K562 (cell line): ENCODE measurements at regions not wholly inside any gene's neighbourhood (a gene's known extent, or its start where the extent isn't known, plus 50 kb on each side); places are given as distances from the start of the nearest gene placed in this dataset.
A peak's percentile ranks its signal among the peaks of the same experiment; 100 is the strongest.

Experiments used
- GTF3C2 ChIP-seq: IDR thresholded peaks from 3 replicates; pipeline ENCODE4 v1.6.1; 2011; ENCODE audit warnings: borderline replicate concordance, mild to moderate bottlenecking, moderate library complexity; ENCODE audit not compliant: insufficient read length; ENCODE audit errors: extremely low read depth
- HEY1 ChIP-seq: fragments of 250-450 bp; sonication (Bioruptor Pico); IDR thresholded peaks from 2 replicates; pipeline ENCODE4 v1.5.0; 2020; ENCODE audit warnings: mild to moderate bottlenecking, moderate library complexity, borderline replicate concordance
- MGA ChIP-seq: fragments of 450-650 bp; IDR thresholded peaks from 2 replicates; pipeline ENCODE4 v1.6.1; 2016; ENCODE audit warnings: mild to moderate bottlenecking, moderate library complexity
- MITF ChIP-seq: IDR thresholded peaks from 2 replicates; pipeline ENCODE4 v1.6.1; 2014; ENCODE audit warnings: antibody characterized with exemption
- SETDB1 ChIP-seq: IDR thresholded peaks from one replicate; pipeline ENCODE4 v1.6.1; 2012; ENCODE audit warnings: low read length, control low read depth, inconsistent platforms
- TAF9B ChIP-seq: fragments of 450-650 bp; IDR thresholded peaks from 2 replicates; pipeline ENCODE4 v1.6.1; 2018; ENCODE audit warnings: mild to moderate bottlenecking; ENCODE audit not compliant: partially characterized antibody
- YY1 ChIP-seq, 3 experiments: IDR thresholded peaks; 2 replicates each; pipeline ENCODE4 v1.6.1; 2011; ENCODE audit warnings: low read length in 2 of 3, mild to moderate bottlenecking in 2 of 3, moderate library complexity in 2 of 3, borderline replicate concordance in 1 of 3, control low read depth in 1 of 3, low read depth in 1 of 3; ENCODE audit not compliant: insufficient read depth in 3 of 3, insufficient replicate concordance in 2 of 3, control insufficient read depth in 1 of 3, insufficient read length in 1 of 3; ENCODE audit errors: extremely low read depth in 1 of 3
- ZNF589 ChIP-seq: fragments of 200-800 bp; sonication (Bioruptor generic); IDR thresholded peaks from 2 replicates; pipeline ENCODE4 v1.6.1; 2016; ENCODE audit warnings: low read depth, missing genetic modification characterization, missing compliant biosample characterization
- ZSCAN29 ChIP-seq: fragments of 450-650 bp; IDR thresholded peaks from 2 replicates; pipeline ENCODE4 v1.6.1; 2017

GRCh38 chr2:11932048-11932512, 185.6 kb downstream of the LPIN1 start (continued):
- TF ChIP-seq ZNF589 (CRISPR knock-in tag): 0 out of 2 replicates have a peak, but pooled peaks have one; percentile 4
- no peak for TF ChIP-seq MITF
- TF ChIP-seq MGA: peak; percentile 69
- TF ChIP-seq YY1 (IDR thresholded peaks at IDR 0.05; ENCODE audit: borderline replicate concordance in 1 of 3, control insufficient read depth in 1 of 3, extremely low read depth in 1 of 3, insufficient read depth in 3 of 3, insufficient read length in 1 of 3, insufficient replicate concordance in 2 of 3, low read depth in 1 of 3, low read length in 2 of 3): peak in 1 of 3 experiments; percentile 43
- TF ChIP-seq HEY1: no peak
- no peak for TF ChIP-seq SETDB1
- TF ChIP-seq GTF3C2: no peak
- TF ChIP-seq ZSCAN29: no peak
- TF ChIP-seq TAF9B: peak; percentile 30
